ENCODE measurements at regions not wholly inside any gene's neighbourhood (a gene's known extent, or its start where the extent isn't known, plus 50 kb on each side); places are given as distances from the start of the nearest gene placed in this dataset.

DNA sequence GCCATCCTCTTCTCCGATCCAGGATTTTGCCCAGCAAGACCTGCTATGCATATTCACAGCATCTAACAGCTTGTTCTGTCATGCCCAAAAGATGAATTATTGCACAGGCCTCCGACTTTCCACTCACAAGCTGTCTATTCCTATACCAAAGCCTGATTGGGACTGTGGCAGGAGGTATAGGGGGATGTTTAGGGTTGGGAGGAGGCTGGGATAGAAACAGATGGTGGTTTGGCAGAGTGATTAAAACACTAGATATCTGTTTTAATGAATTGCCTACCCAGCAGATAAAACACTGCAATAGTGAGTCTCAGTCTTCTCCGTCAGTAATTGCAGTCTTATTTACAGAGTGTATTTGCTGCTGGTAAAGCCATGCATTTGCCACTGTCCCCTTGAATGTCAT, 215.3 kb downstream of the TLR4 start:
- TF ChIP-seq, protein P1, sequence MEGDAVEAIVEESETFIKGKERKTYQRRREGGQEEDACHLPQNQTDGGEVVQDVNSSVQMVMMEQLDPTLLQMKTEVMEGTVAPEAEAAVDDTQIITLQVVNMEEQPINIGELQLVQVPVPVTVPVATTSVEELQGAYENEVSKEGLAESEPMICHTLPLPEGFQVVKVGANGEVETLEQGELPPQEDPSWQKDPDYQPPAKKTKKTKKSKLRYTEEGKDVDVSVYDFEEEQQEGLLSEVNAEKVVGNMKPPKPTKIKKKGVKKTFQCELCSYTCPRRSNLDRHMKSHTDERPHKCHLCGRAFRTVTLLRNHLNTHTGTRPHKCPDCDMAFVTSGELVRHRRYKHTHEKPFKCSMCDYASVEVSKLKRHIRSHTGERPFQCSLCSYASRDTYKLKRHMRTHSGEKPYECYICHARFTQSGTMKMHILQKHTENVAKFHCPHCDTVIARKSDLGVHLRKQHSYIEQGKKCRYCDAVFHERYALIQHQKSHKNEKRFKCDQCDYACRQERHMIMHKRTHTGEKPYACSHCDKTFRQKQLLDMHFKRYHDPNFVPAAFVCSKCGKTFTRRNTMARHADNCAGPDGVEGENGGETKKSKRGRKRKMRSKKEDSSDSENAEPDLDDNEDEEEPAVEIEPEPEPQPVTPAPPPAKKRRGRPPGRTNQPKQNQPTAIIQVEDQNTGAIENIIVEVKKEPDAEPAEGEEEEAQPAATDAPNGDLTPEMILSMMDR (conservative IDR thresholded peaks at IDR 0.05; ENCODE audit: low read length), result no peak
- TF ChIP-seq EZH2phosphoT487 (IDR thresholded peaks at IDR 0.05; ENCODE audit: borderline replicate concordance), result no peak
